OCI-LY7 (cell line): ENCODE measurements at regions not wholly inside any gene's neighbourhood (a gene's known extent, or its start where the extent isn't known, plus 50 kb on each side); places are given as distances from the start of the nearest gene placed in this dataset.

Experiments
- EZH2phosphoT487 ChIP-seq: fragments of 200-600 bp; sonication (generic); IDR thresholded peaks from 2 replicates; pipeline ENCODE4 v1.6.1; 2018; ENCODE audit warnings: low read depth, borderline replicate concordance, mild to moderate bottlenecking, mixed run types, antibody characterized with exemption, low read length, moderate library complexity, mixed read lengths
- TF ChIP-seq, protein P1 (sequence below): fragments of 200-600 bp; sonication (generic); conservative IDR thresholded peaks from 2 replicates; pipeline ENCODE4 v1.5.1; 2014; ENCODE audit warnings: mild to moderate bottlenecking, antibody characterized with exemption, low read length, moderate library complexity, mixed read lengths

DNA sequence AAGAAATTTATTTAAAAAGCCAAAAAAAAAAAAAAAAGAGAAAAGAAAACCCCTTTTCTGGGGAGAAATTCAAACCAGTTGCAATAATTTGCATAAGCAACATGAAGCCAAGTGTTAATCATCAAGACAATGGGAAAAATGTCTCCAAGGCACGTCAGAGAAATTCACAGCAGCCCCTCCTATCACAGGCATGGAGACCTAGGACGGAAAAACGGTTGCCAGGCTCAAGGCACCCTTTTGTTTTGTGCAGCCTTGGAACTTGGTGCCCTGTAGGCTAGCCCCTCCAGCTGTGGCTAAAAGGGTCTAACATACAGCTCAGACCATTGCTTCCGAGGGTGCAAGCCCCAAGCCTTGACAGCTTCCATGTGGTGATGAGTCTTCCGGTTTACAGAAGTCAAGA, 509.2 kb upstream of the SOX11 start:
- TF ChIP-seq, protein P1, sequence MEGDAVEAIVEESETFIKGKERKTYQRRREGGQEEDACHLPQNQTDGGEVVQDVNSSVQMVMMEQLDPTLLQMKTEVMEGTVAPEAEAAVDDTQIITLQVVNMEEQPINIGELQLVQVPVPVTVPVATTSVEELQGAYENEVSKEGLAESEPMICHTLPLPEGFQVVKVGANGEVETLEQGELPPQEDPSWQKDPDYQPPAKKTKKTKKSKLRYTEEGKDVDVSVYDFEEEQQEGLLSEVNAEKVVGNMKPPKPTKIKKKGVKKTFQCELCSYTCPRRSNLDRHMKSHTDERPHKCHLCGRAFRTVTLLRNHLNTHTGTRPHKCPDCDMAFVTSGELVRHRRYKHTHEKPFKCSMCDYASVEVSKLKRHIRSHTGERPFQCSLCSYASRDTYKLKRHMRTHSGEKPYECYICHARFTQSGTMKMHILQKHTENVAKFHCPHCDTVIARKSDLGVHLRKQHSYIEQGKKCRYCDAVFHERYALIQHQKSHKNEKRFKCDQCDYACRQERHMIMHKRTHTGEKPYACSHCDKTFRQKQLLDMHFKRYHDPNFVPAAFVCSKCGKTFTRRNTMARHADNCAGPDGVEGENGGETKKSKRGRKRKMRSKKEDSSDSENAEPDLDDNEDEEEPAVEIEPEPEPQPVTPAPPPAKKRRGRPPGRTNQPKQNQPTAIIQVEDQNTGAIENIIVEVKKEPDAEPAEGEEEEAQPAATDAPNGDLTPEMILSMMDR: no peak
- TF ChIP-seq EZH2phosphoT487: no peak
